ENCODE measurements at regions not wholly inside any gene's neighbourhood (a gene's known extent, or its start where the extent isn't known, plus 50 kb on each side); places are given as distances from the start of the nearest gene placed in this dataset.

DNA sequence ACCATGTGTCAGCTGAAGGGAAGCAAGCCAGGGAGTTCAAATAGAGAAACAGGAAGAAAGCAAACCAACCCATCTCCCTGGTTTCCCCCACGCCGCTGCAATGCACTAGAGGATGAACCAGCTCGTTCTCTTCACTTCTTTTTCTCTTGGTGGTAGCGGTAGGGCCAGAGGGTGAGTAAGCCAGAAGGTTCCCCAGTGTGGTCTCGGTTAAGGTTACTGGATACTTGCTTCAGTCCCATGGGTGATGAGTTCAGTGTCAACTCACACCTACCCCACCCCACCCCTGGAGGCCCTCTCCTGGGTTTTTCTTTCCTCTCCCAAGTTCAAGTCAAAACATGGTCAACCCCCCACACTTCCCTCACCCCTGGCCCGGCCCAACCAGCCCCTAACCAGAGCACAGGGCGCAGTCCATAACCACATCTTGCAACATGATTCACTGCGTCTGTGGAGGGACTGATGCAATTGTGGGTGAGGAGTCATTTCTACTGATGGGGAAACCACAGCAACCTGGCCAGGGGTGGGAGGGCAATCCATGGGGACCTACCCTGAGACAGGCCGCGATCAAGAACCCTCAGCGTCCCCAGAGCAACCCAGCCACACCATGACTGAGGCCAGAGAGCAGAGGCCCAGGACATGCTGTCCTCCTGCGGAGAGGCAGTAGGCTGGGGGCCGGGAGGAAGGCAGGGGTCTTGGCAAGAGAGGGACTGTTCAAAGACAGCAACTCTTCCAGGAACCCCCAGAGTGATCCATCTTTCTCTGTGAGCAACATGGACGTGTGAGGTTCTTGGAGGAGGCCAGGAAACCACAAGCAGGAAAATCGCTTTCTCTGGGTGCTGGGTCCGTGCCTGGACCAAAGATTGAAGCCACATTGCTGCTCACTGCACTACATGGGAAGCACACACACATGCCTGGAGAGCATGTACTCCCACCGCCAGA is 276.6 kb downstream of the UACA start:
- DNase-seq (ENCODE audit: low spot score), result peak; percentile 82
- TF ChIP-seq, protein P1, sequence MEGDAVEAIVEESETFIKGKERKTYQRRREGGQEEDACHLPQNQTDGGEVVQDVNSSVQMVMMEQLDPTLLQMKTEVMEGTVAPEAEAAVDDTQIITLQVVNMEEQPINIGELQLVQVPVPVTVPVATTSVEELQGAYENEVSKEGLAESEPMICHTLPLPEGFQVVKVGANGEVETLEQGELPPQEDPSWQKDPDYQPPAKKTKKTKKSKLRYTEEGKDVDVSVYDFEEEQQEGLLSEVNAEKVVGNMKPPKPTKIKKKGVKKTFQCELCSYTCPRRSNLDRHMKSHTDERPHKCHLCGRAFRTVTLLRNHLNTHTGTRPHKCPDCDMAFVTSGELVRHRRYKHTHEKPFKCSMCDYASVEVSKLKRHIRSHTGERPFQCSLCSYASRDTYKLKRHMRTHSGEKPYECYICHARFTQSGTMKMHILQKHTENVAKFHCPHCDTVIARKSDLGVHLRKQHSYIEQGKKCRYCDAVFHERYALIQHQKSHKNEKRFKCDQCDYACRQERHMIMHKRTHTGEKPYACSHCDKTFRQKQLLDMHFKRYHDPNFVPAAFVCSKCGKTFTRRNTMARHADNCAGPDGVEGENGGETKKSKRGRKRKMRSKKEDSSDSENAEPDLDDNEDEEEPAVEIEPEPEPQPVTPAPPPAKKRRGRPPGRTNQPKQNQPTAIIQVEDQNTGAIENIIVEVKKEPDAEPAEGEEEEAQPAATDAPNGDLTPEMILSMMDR (IDR thresholded peaks at IDR 0.05; ENCODE audit: extremely low read depth, insufficient read depth, missing control alignments), result no peak
- in situ Hi-C loops (cut with MboI; ENCODE audit: low pct_unique_long_range_greater_than_20kb, low sequenced_read_pairs, unreplicated experiment), result loop anchor here (10.0 kb wide), 1 partner anchor 762 kb away; no protein-coding TSS in a partner anchor

DNA sequence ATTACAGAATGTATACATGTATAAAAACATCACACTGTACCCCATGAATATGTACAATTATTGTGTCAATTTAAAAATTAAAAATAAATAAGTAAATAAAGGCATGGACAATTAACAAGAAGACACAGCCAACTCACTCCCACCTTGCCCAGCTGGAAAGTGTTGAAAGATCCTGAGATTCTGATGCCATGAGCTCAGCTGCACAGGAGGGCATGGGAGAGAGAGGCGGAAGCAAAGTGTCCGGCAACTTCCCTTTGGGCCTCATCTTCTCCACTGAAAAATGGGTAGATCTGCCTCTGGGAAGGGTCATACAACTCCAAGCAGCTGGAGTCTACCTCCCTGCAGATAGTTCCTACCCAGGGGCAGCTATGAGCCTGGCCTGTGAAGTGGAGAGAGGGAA is 277.3 kb downstream of the UACA start:
- in situ Hi-C loops (cut with MboI; ENCODE audit: low pct_unique_long_range_greater_than_20kb, low sequenced_read_pairs, unreplicated experiment), result loop anchor here (10.0 kb wide), 1 partner anchor 761 kb away; no protein-coding TSS in a partner anchor
- DNase-seq (ENCODE audit: low spot score), result no peak
- TF ChIP-seq, protein P1 (IDR thresholded peaks at IDR 0.05; ENCODE audit: extremely low read depth, insufficient read depth, missing control alignments), result no peak

- TF ChIP-seq, protein P1 (IDR thresholded peaks at IDR 0.05; ENCODE audit: extremely low read depth, insufficient read depth, missing control alignments), result no peak
- in situ Hi-C loops (cut with MboI; ENCODE audit: low pct_unique_long_range_greater_than_20kb, low sequenced_read_pairs, unreplicated experiment), result loop anchor here (10.0 kb wide), 1 partner anchor 760 kb away; no protein-coding TSS in a partner anchor
- no peak for DNase-seq (ENCODE audit: low spot score)
Measured at GRCh38 chr15:70484993-70485392, 278.4 kb downstream of the UACA start.

GRCh38 chr15:70483513-70483912 is 279.8 kb downstream of the UACA start:
- no peak for DNase-seq (ENCODE audit: low spot score)
- in situ Hi-C loops (cut with MboI; ENCODE audit: low pct_unique_long_range_greater_than_20kb, low sequenced_read_pairs, unreplicated experiment), result loop anchor here (10.0 kb wide), 1 partner anchor 759 kb away; no protein-coding TSS in a partner anchor
- TF ChIP-seq, protein P1 (IDR thresholded peaks at IDR 0.05; ENCODE audit: extremely low read depth, insufficient read depth, missing control alignments), result no peak

- peak; percentile 60 for DNase-seq (ENCODE audit: low spot score)
- TF ChIP-seq, protein P1 (IDR thresholded peaks at IDR 0.05; ENCODE audit: extremely low read depth, insufficient read depth, missing control alignments), result no peak
- in situ Hi-C loops (cut with MboI; ENCODE audit: low pct_unique_long_range_greater_than_20kb, low sequenced_read_pairs, unreplicated experiment), result loop anchor here (10.0 kb wide), 1 partner anchor 756 kb away; no protein-coding TSS in a partner anchor
Measured at GRCh38 chr15:70480196-70480856, 283.0 kb downstream of the UACA start.

DNA sequence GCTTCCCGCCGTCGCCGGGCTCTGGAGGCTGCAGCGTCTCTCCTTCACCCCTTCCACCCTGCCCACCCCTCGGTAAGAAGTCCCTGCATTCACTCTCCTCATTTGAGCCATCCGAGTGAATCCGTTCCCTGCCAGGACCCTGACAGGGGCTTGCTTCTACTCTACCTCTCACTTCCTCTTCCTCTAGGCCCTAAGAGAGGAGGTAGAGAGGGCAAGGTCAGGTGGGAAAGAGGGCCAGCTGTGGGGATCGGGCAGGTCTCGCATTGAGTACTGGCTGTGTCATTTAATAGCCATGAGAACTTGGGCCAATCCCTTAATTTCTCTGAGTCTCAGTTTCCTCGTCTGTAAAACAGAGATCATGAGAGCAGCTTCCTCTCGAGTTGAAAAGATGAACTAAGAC is 283.6 kb downstream of the UACA start:
- in situ Hi-C loops (cut with MboI; ENCODE audit: low pct_unique_long_range_greater_than_20kb, low sequenced_read_pairs, unreplicated experiment), result loop anchor here (10.0 kb wide), 1 partner anchor 755 kb away; no protein-coding TSS in a partner anchor
- no peak for DNase-seq (ENCODE audit: low spot score)

More for the DNA sequence above, 283.6 kb downstream of the UACA start:
- TF ChIP-seq, protein P1 (IDR thresholded peaks at IDR 0.05; ENCODE audit: extremely low read depth, insufficient read depth, missing control alignments), result no peak

Measured in GM13977 (cell line).